A673 (cell line): ENCODE measurements at regions not wholly inside any gene's neighbourhood (a gene's known extent, or its start where the extent isn't known, plus 50 kb on each side); places are given as distances from the start of the nearest gene placed in this dataset.
A peak's percentile ranks its signal among the peaks of the same experiment; 100 is the strongest.

Source experiments
- BruUV-seq: library from RNA; stranded (reverse); fragments of 400-500 nt; replicated peaks from 2 replicates; lab custom pipeline; 2021; lab: Mats Ljungman, UMichigan
- CTCF ChIA-PET: fragments of 300-600 bp; sonication (Branson Sonifier 250); formaldehyde crosslinking; loops from one replicate; lab custom pipeline; 2022; ENCODE audit warnings: antibody characterized with exemption; lab: Charles Lee
- POLR2A ChIA-PET: fragments of 300-600 bp; sonication (Branson Sonifier 250); formaldehyde crosslinking; loops from one replicate; lab custom pipeline; 2022; ENCODE audit warnings: antibody characterized with exemption; ENCODE audit not compliant: low non-redundant PET; lab: Charles Lee
- DNase-seq: peaks from one replicate; pipeline ENCODE4 v3.0.0-alpha.2; 2015; ENCODE audit warnings: low spot score
- H3K27ac ChIP-seq: fragments of 200-600 bp; sonication (generic); 2 replicates; pipeline ENCODE4 v1.5.1; 2016; ENCODE audit warnings: mixed run types, low read depth, mild to moderate bottlenecking, mixed read lengths, antibody characterized with exemption, low read length; ENCODE audit not compliant: poor library complexity, severe bottlenecking
- H3K27me3 ChIP-seq: fragments of 200-600 bp; sonication (generic); replicated peaks from 2 replicates; pipeline ENCODE4 v1.6.1; 2017; ENCODE audit warnings: mixed run types, low read depth, mild to moderate bottlenecking, mixed read lengths, antibody characterized with exemption, low read length; ENCODE audit not compliant: insufficient read depth, poor library complexity
- H3K36me3 ChIP-seq: fragments of 200-600 bp; sonication (generic); 2 replicates; pipeline ENCODE4 v1.6.1; 2016; ENCODE audit warnings: mixed run types, mild to moderate bottlenecking, mixed read lengths, antibody characterized with exemption, low read length; ENCODE audit not compliant: insufficient read depth, poor library complexity, severe bottlenecking
- H3K4me1 ChIP-seq: fragments of 200-600 bp; sonication (generic); 2 replicates; pipeline ENCODE4 v1.6.1; 2017; ENCODE audit warnings: mixed run types, mild to moderate bottlenecking, mixed read lengths, antibody characterized with exemption, low read length; ENCODE audit not compliant: insufficient read depth, poor library complexity, severe bottlenecking
- H3K4me3 ChIP-seq: fragments of 200-600 bp; sonication (generic); 2 replicates; pipeline ENCODE4 v1.5.1; 2016; ENCODE audit warnings: low read depth, mixed run types, mild to moderate bottlenecking, mixed read lengths, low read length; ENCODE audit not compliant: poor library complexity, severe bottlenecking
- H3K9me3 ChIP-seq: fragments of 200-600 bp; sonication (generic); 2 replicates; pipeline ENCODE4 v1.6.1; 2016; ENCODE audit warnings: mixed run types, low read depth, mild to moderate bottlenecking, mixed read lengths, antibody characterized with exemption, low read length; ENCODE audit not compliant: poor library complexity, severe bottlenecking
- EZH2 ChIP-seq: fragments of 200-600 bp; sonication (generic); IDR thresholded peaks from 2 replicates; pipeline ENCODE4 v1.6.1; 2017; ENCODE audit warnings: borderline replicate concordance, low read depth, mild to moderate bottlenecking, mixed read lengths, antibody characterized with exemption, low read length; ENCODE audit not compliant: poor library complexity, severe bottlenecking
- intact Hi-C: fragments of 100-400 bp; cut with micrococcal nuclease; formaldehyde crosslinking; loops from one replicate; pipeline ENCODE4 v1.10.0; 2022; ENCODE audit not compliant: unreplicated experiment
- TF ChIP-seq, protein P1 (sequence below): fragments of 300-800, 200-600 bp; sonication (generic); conservative IDR thresholded peaks from 2 replicates; pipeline ENCODE4 v1.5.1; 2017; ENCODE audit warnings: low read depth, mild to moderate bottlenecking, antibody characterized with exemption, low read length, moderate library complexity, mixed read lengths

DNA sequence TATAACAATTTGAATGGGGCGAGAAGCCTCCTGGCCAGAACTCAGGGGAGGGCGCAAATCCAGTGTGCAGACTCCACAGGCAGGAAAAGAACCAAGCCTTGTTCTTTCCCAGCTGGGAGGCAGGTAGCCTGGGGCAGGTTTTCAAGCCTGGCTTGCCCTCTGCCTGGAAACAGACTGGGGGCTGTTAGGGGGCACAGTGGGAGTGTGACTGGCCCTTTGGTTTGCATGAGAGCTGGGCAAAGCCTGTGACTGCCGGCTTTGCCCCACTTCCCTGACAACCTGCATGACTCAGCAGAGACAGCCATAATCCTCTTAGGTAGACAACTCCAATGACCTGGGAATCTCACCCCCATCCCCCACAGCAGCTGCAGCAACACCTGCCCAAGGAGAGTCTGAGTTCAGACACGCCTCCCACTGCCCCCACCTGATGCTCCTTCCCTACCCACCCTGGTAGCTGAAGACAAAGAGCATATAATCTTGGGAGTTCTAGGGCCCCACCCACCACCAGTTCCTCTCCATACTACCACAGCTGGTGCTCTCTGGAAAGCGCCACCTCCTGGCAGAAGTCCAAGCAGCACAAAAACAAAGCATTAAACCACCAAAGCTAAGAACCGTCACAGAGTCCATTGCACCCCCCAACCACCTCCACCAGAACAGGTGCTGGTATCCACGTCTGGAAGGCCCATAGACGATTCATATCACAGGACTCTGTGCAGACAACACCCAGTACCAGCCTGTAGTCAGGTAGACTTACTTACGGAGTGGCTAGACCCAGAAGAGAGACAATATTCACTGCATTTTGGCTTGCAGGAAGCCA is 402.5 kb downstream of the STK39 start:
- Histone ChIP-seq H3K9me3 (no peaks in the 10 kb centered on the region), H3K36me3 (no peaks in the 10 kb centered on the region), H3K27ac (no peak overlapping the region), H3K4me1 (no peaks in the 10 kb centered on the region), H3K4me3 (no peak overlapping the region), H3K27me3 (no peaks in the 10 kb centered on the region)
- TF ChIP-seq EZH2: no peak
- TF ChIP-seq, protein P1, sequence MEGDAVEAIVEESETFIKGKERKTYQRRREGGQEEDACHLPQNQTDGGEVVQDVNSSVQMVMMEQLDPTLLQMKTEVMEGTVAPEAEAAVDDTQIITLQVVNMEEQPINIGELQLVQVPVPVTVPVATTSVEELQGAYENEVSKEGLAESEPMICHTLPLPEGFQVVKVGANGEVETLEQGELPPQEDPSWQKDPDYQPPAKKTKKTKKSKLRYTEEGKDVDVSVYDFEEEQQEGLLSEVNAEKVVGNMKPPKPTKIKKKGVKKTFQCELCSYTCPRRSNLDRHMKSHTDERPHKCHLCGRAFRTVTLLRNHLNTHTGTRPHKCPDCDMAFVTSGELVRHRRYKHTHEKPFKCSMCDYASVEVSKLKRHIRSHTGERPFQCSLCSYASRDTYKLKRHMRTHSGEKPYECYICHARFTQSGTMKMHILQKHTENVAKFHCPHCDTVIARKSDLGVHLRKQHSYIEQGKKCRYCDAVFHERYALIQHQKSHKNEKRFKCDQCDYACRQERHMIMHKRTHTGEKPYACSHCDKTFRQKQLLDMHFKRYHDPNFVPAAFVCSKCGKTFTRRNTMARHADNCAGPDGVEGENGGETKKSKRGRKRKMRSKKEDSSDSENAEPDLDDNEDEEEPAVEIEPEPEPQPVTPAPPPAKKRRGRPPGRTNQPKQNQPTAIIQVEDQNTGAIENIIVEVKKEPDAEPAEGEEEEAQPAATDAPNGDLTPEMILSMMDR: peak; percentile 42
- intact Hi-C loops: no loop called here
- BruUV-seq: no TSS peak
- peak; percentile 41 for DNase-seq
- CTCF ChIA-PET: no interaction called here
- POLR2A ChIA-PET: no interaction called here

DNA sequence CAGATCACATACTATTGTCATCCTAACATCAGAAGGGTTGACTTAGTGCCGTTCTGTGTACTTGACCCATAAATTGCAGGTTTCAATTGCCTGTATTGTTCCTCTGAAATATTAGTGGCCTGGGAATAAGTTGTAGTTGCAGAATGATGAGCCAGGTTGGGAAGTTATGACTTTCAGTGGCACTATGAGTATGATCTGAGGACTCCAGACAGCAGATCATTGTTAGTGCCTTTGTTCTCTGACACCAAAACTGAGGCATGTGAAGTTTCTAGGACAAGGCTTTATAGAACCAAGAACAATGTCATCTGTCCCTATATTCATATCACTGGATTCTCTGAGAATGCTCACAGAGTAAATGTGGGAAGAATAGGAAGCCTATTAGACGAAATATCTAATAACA is 403.7 kb downstream of the STK39 start:
- POLR2A ChIA-PET: no interaction called here
- H3K4me1 ChIP-seq: no peaks in the 10 kb centered on the region
- TF ChIP-seq, protein P1: no peak
- no peak for TF ChIP-seq EZH2
- no peaks in the 10 kb centered on the region for H3K27me3 ChIP-seq
- H3K27ac ChIP-seq: no peak overlapping the region
- H3K4me3 ChIP-seq: no peak overlapping the region
- no peaks in the 10 kb centered on the region for H3K9me3 ChIP-seq
- H3K36me3 ChIP-seq: no peaks in the 10 kb centered on the region
- no TSS peak for BruUV-seq
- CTCF ChIA-PET: no interaction called here
- DNase-seq: no peak
- intact Hi-C loops: no loop called here

DNA sequence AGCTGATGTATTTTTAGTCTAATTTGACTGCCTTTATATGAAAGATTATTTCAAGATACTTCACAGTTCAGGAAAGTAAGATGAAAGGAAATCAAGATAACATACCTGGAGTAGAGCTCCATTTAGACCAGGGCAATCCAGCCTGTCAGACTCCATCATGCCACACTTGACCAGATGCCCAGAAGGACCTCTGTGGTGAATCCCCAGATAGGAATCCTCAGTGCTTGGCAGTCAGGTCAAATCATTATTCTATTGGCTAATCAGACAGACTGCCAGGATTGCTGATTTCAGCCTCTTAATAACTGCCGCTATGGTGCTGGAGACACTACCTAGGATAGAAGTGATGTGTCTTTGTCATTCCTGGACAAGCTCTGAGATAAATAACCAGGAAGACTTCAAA is 404.2 kb downstream of the STK39 start:
- intact Hi-C loops: no loop called here
- Histone ChIP-seq H3K27ac (no peak overlapping the region), H3K27me3 (no peaks in the 10 kb centered on the region), H3K4me3 (no peak overlapping the region), H3K9me3 (no peaks in the 10 kb centered on the region), H3K36me3 (no peaks in the 10 kb centered on the region), H3K4me1 (no peaks in the 10 kb centered on the region)
- ChIA-PET CTCF (no interaction called here), POLR2A (no interaction called here)
- no peak for DNase-seq
- TF ChIP-seq, protein P1: no peak
- no peak for TF ChIP-seq EZH2
- BruUV-seq: no TSS peak
